GM18508 (cell line): ENCODE measurements at regions not wholly inside any gene's neighbourhood (a gene's known extent, or its start where the extent isn't known, plus 50 kb on each side); places are given as distances from the start of the nearest gene placed in this dataset.

ENCODE experiments used
- ATAC-seq: cut with Tn5 transposase; IDR thresholded peaks from one replicate; pipeline ENCODE4 v1.9.1; 2021; ENCODE audit warnings: moderate number of reproducible peaks; ENCODE audit not compliant: insufficient read depth, unreplicated experiment

- no peak for ATAC-seq
Observed at GRCh38 chr14:46322076-46322475, 329.5 kb downstream of the RPL10L start.

GRCh38 chr14:46306267-46306666 is 345.3 kb downstream of the RPL10L start:
- ATAC-seq: no peak

GRCh38 chr14:46300765-46301164 is 350.8 kb downstream of the RPL10L start:
- ATAC-seq: no peak

GRCh38 chr14:46290706-46291105 is 360.9 kb downstream of the RPL10L start:
- ATAC-seq: no peak

- no peak for ATAC-seq
Observed at GRCh38 chr14:46279776-46280175, 371.8 kb downstream of the RPL10L start.

- no peak for ATAC-seq
Observed at GRCh38 chr14:46279327-46279726, 372.3 kb downstream of the RPL10L start.

GRCh38 chr14:46259536-46259935 is 392.0 kb downstream of the RPL10L start:
- ATAC-seq: no peak

GRCh38 chr14:46256381-46256780 is 395.2 kb downstream of the RPL10L start:
- ATAC-seq: no peak

GRCh38 chr14:46250113-46250703 is 401.4 kb downstream of the RPL10L start:
- ATAC-seq: no peak

- no peak for ATAC-seq
Observed at GRCh38 chr14:46248001-46248630, 403.5 kb downstream of the RPL10L start.

GRCh38 chr14:46245276-46245675 is 406.3 kb downstream of the RPL10L start:
- no peak for ATAC-seq

GRCh38 chr14:46233786-46234185 is 417.8 kb downstream of the RPL10L start:
- no peak for ATAC-seq

GRCh38 chr14:46230540-46230939 is 421.0 kb downstream of the RPL10L start:
- ATAC-seq: no peak

- ATAC-seq: no peak
Observed at GRCh38 chr14:46215801-46216200, 435.8 kb downstream of the RPL10L start.

GRCh38 chr14:46198676-46199075 is 452.9 kb downstream of the RPL10L start:
- no peak for ATAC-seq

GRCh38 chr14:46197856-46198255 is 453.7 kb downstream of the RPL10L start:
- no peak for ATAC-seq
